NCI-H774 (cell line): ENCODE measurements at regions not wholly inside any gene's neighbourhood (a gene's known extent, or its start where the extent isn't known, plus 50 kb on each side); places are given as distances from the start of the nearest gene placed in this dataset.
"Not testable (repeated sequence)": the region's sequence is repeated elsewhere in the genome, so short reads cannot be mapped to it uniquely, and the experiment has no call there.

ENCODE experiments used
- DNase-seq: peaks from one replicate; lab custom pipeline; 2025; lab: John Stamatoyannopoulos, UW

GRCh38 chr16:63806794-63807506 is 1314.9 kb downstream of the CDH11 start:
- DNase-seq: no peak

- no peak for DNase-seq
These were observed 1317.7 kb downstream of the CDH11 start for GRCh38 chr16:63804126-63804525.

GRCh38 chr16:63789603-63790002 is 1332.3 kb downstream of the CDH11 start:
- DNase-seq: no peak

GRCh38 chr16:63787014-63787413 is 1334.8 kb downstream of the CDH11 start:
- no peak for DNase-seq

- no peak for DNase-seq
These were observed 1336.7 kb downstream of the CDH11 start for GRCh38 chr16:63785170-63785569.

- no peak for DNase-seq
These were observed 1345.4 kb downstream of the CDH11 start for GRCh38 chr16:63776437-63776836.

- DNase-seq: no peak
These were observed 1345.8 kb downstream of the CDH11 start for GRCh38 chr16:63776034-63776433.

- no peak for DNase-seq
These were observed 1347.6 kb downstream of the CDH11 start for GRCh38 chr16:63774302-63774701.

GRCh38 chr16:63769211-63769610 is 1352.7 kb downstream of the CDH11 start:
- DNase-seq: no peak

GRCh38 chr16:63760246-63760645 is 1361.6 kb downstream of the CDH11 start:
- DNase-seq: not testable (repeated sequence)

GRCh38 chr16:63752347-63752746 is 1369.5 kb downstream of the CDH11 start:
- DNase-seq: no peak

GRCh38 chr16:63749276-63749675 is 1372.6 kb downstream of the CDH11 start:
- DNase-seq: no peak

GRCh38 chr16:63745456-63745855 is 1376.4 kb downstream of the CDH11 start:
- DNase-seq: no peak

GRCh38 chr16:63744077-63744874 is 1377.6 kb downstream of the CDH11 start:
- no peak for DNase-seq

GRCh38 chr16:63742150-63742549 is 1379.7 kb downstream of the CDH11 start:
- DNase-seq: no peak

GRCh38 chr16:63737633-63738032 is 1384.2 kb downstream of the CDH11 start:
- DNase-seq: no peak

- DNase-seq: no peak
These were observed 1386.4 kb downstream of the CDH11 start for GRCh38 chr16:63735456-63735855.

GRCh38 chr16:63720848-63721247 is 1401.0 kb downstream of the CDH11 start:
- no peak for DNase-seq

- no peak for DNase-seq
These were observed 1401.9 kb downstream of the CDH11 start for GRCh38 chr16:63719926-63720325.

- no peak for DNase-seq
These were observed 1404.1 kb downstream of the CDH11 start for GRCh38 chr16:63717806-63718205.

GRCh38 chr16:63714876-63715275 is 1407.0 kb downstream of the CDH11 start:
- no peak for DNase-seq

GRCh38 chr16:63712725-63713124 is 1409.1 kb downstream of the CDH11 start:
- no peak for DNase-seq

- no peak for DNase-seq
These were observed 1418.3 kb downstream of the CDH11 start for GRCh38 chr16:63703612-63704011.
